H1 (cell line): ENCODE measurements at regions not wholly inside any gene's neighbourhood (a gene's known extent, or its start where the extent isn't known, plus 50 kb on each side); places are given as distances from the start of the nearest gene placed in this dataset.

Experiments used
- CTCF ChIA-PET: fragments of 300-600 bp; sonication (Branson Sonifier 250); formaldehyde crosslinking; loops from one replicate; lab custom pipeline; 2021; ENCODE audit not compliant: partially characterized antibody; lab: Charles Lee
- POLR2A ChIA-PET: fragments of 300-600 bp; sonication (Branson Sonifier 250); formaldehyde crosslinking; loops from one replicate; lab custom pipeline; 2021; ENCODE audit warnings: inconsistent platforms; ENCODE audit not compliant: partially characterized antibody; lab: Charles Lee
- DNase-seq, 2 experiments: peaks; one replicate each; pipeline versions ENCODE4 v3.0.0 to v3.0.0-alpha.2; 2010 to 2022; ENCODE audit warnings: low spot score in 2 of 2, low read depth in 1 of 2, mixed read lengths in 1 of 2
- FAIRE-seq: peaks from 2 replicates; lab custom pipeline; 2011; peaks lifted over from hg19 to GRCh38; lab: Jason Lieb, UNC
- H2AFZ ChIP-seq: 2 replicates; pipeline ENCODE4 v1.8.1; 2012; ENCODE audit warnings: low read length, inconsistent platforms
- H2AK5ac ChIP-seq: 2 replicates; pipeline ENCODE4 v1.6.1; 2013; ENCODE audit warnings: low read depth, low read length
- H2BK120ac ChIP-seq: replicated peaks from 2 replicates; pipeline ENCODE3; 2013; ENCODE audit warnings: low read depth, low read length, inconsistent platforms
- H2BK12ac ChIP-seq: 2 replicates; pipeline ENCODE4 v1.6.1; 2013; ENCODE audit warnings: low read depth, low read length
- H2BK15ac ChIP-seq: 2 replicates; pipeline ENCODE4 v1.6.1; 2013; ENCODE audit warnings: low read length
- H2BK20ac ChIP-seq: 2 replicates; pipeline ENCODE4 v1.6.1; 2013; ENCODE audit warnings: low read length
- H2BK5ac ChIP-seq: 2 replicates; pipeline ENCODE4 v1.6.1; 2013; ENCODE audit warnings: low read depth, low read length
- H3K14ac ChIP-seq: 2 replicates; pipeline ENCODE4 v1.6.1; 2013; ENCODE audit warnings: inconsistent platforms; ENCODE audit not compliant: insufficient read length
- H3K18ac ChIP-seq: 2 replicates; pipeline ENCODE4 v1.6.1; 2013; ENCODE audit warnings: low read length; ENCODE audit errors: extremely low read depth
- H3K23ac ChIP-seq: 2 replicates; pipeline ENCODE4 v1.6.1; 2013; ENCODE audit warnings: inconsistent platforms; ENCODE audit not compliant: insufficient read length
- H3K23me2 ChIP-seq: 2 replicates; pipeline ENCODE4 v1.6.1; 2013; ENCODE audit warnings: low read depth, low read length
- H3K27ac ChIP-seq: 2 replicates; pipeline ENCODE4 v1.6.1; 2011; ENCODE audit warnings: low read depth, low read length, inconsistent platforms
- H3K27me3 ChIP-seq, 4 experiments: replicated peaks in 1 of 4; 1 replicate in 1 of 4; 2 replicates in 3 of 4; pipeline versions ENCODE4 v1.6.1 to v1.8.1; 2011 to 2013; ENCODE audit warnings: low read length in 3 of 4, mild to moderate bottlenecking in 3 of 4, inconsistent platforms in 2 of 4, mixed read lengths in 2 of 4, moderate library complexity in 1 of 4; ENCODE audit not compliant: control insufficient read depth in 3 of 4, insufficient read depth in 3 of 4; ENCODE audit errors: extremely low read depth in 1 of 4
- H3K36me3 ChIP-seq, 4 experiments: 2 replicates each; pipeline versions ENCODE4 v1.6.1 to v1.8.1; 2011 to 2013; ENCODE audit warnings: mild to moderate bottlenecking in 4 of 4, low read length in 3 of 4, moderate library complexity in 2 of 4, control low read depth in 1 of 4, inconsistent platforms in 1 of 4; ENCODE audit not compliant: insufficient read depth in 4 of 4, control insufficient read depth in 2 of 4
- H3K4ac ChIP-seq: replicated peaks from 2 replicates; pipeline ENCODE3; 2013; ENCODE audit warnings: low read length, low read depth, mixed read lengths, inconsistent platforms; ENCODE audit not compliant: insufficient read length
- H3K4me1 ChIP-seq, 4 experiments: replicated peaks in 1 of 4; 1 replicate in 1 of 4; 2 replicates in 3 of 4; pipeline versions ENCODE4 v1.6.1 to v1.8.1; 2011 to 2013; ENCODE audit warnings: low read length in 3 of 4, inconsistent platforms in 2 of 4, mixed read lengths in 1 of 4; ENCODE audit not compliant: insufficient read depth in 4 of 4, control insufficient read depth in 3 of 4
- H3K4me2 ChIP-seq, 2 experiments: 2 replicates each; pipeline versions ENCODE4 v1.6.1 to v1.8.1; 2011 to 2013; ENCODE audit warnings: low read depth in 2 of 2, low read length in 2 of 2, control low read depth in 1 of 2, inconsistent platforms in 1 of 2, mild to moderate bottlenecking in 1 of 2; ENCODE audit not compliant: insufficient read depth in 1 of 2
- H3K4me3 ChIP-seq, 4 experiments: fragments of 200-600, 300-600 bp in 1 of 4; sonication (generic), shearing (Covaris generic), sonication (Bioruptor Twin) in 1 of 4; 2 replicates each; pipeline versions ENCODE4 v1.5.1 to v1.8.1; 2011 to 2016; ENCODE audit warnings: low read length in 4 of 4, low read depth in 3 of 4, control low read depth in 2 of 4, inconsistent platforms in 2 of 4, mild to moderate bottlenecking in 2 of 4, mixed read lengths in 1 of 4, moderate library complexity in 1 of 4; ENCODE audit not compliant: insufficient read depth in 2 of 4; ENCODE audit errors: extremely low read depth in 1 of 4
- H3K56ac ChIP-seq: replicated peaks from 2 replicates; pipeline ENCODE3; 2013; ENCODE audit warnings: low read depth, mild to moderate bottlenecking, mixed read lengths, low read length, inconsistent platforms; ENCODE audit not compliant: insufficient read length
- H3K79me1 ChIP-seq: 2 replicates; pipeline ENCODE4 v1.6.1; 2013; ENCODE audit warnings: low read depth, low read length, control low read depth
- H3K79me2 ChIP-seq, 2 experiments: 2 replicates each; pipeline versions ENCODE4 v1.6.1 to v1.8.1; 2012 to 2013; ENCODE audit warnings: low read length in 2 of 2, mild to moderate bottlenecking in 2 of 2, inconsistent platforms in 1 of 2; ENCODE audit not compliant: insufficient read depth in 2 of 2, control insufficient read depth in 1 of 2
- H3K9ac ChIP-seq, 4 experiments: replicated peaks in 1 of 4; 1 replicate in 1 of 4; 2 replicates in 3 of 4; pipeline versions ENCODE4 v1.6.1 to v1.8.1; 2011 to 2013; ENCODE audit warnings: low read depth in 3 of 4, low read length in 3 of 4, control low read depth in 2 of 4, mild to moderate bottlenecking in 2 of 4, moderate library complexity in 2 of 4, inconsistent platforms in 1 of 4; ENCODE audit errors: extremely low read depth in 1 of 4
- H3K9me3 ChIP-seq, 2 experiments: 2 replicates each; pipeline versions ENCODE4 v1.6.1 to v1.8.1; 2012 to 2013; ENCODE audit warnings: mild to moderate bottlenecking in 2 of 2, moderate library complexity in 2 of 2, control low read depth in 1 of 2, inconsistent platforms in 1 of 2, low read depth in 1 of 2, low read length in 1 of 2, mixed read lengths in 1 of 2; ENCODE audit not compliant: insufficient read depth in 2 of 2
- H4K20me1 ChIP-seq, 2 experiments: replicated peaks in 1 of 2; 2 replicates each; pipeline versions ENCODE3 to v1.8.1; 2011 to 2013; ENCODE audit warnings: inconsistent platforms in 2 of 2, low read length in 2 of 2, mild to moderate bottlenecking in 1 of 2; ENCODE audit not compliant: insufficient read depth in 2 of 2, control insufficient read depth in 1 of 2
- H4K5ac ChIP-seq: 2 replicates; pipeline ENCODE4 v1.6.1; 2013; ENCODE audit warnings: low read length, low read depth, mixed read lengths, inconsistent platforms; ENCODE audit not compliant: insufficient read length
- H4K8ac ChIP-seq: 2 replicates; pipeline ENCODE4 v1.8.0; 2013; ENCODE audit warnings: mild to moderate bottlenecking, moderate library complexity, low read length, inconsistent platforms; ENCODE audit not compliant: insufficient read depth; ENCODE audit errors: extremely low read depth
- H4K91ac ChIP-seq: replicated peaks from 2 replicates; pipeline ENCODE3; 2013; ENCODE audit warnings: low read length, mixed read lengths, inconsistent platforms; ENCODE audit not compliant: insufficient read length
- CBX8 ChIP-seq: fragments of 300-800, 300-1000 bp; sonication (generic); IDR thresholded peaks from 2 replicates; pipeline ENCODE4 v1.7.1; 2016; ENCODE audit warnings: low read depth, low read length, borderline replicate concordance
- TAF7 ChIP-seq: optimal IDR thresholded peaks from 2 replicates; pipeline ENCODE3; 2011; ENCODE audit warnings: low read depth, mild to moderate bottlenecking, inconsistent platforms, low read length, moderate library complexity, borderline replicate concordance
- WGBS, 2 experiments: shearing (Covaris generic) in 1 of 2; methylation state at CpG; one replicate each; pipeline versions ENCODE4 v1.1.6 to v1.1.7; 2013 to 2015; ENCODE audit warnings: low lambda C conversion rate in 2 of 2, mixed read lengths in 2 of 2, inconsistent platforms in 1 of 2, low coverage in 1 of 2, missing lambda C conversion rate in 1 of 2; ENCODE audit not compliant: insufficient replicate concordance in 2 of 2, insufficient coverage in 1 of 2, insufficient read length in 1 of 2; ENCODE audit errors: extremely low coverage in 1 of 2, missing lambda C conversion rate in 1 of 2; 5-methylcytosine and 5-hydroxymethylcytosine counted together

GRCh38 chr16:54341892-54342776 lies 55.5 kb upstream of the IRX3 start:
- H2BK12ac ChIP-seq = peak overlapping the region; percentile 77
- H2AK5ac ChIP-seq = no peak overlapping the region
- no peak overlapping the region for H3K23ac ChIP-seq
- DNase-seq = no peak
- H3K4me2 ChIP-seq = no peak overlapping the region
- no peaks in the 10 kb centered on the region for H3K23me2 ChIP-seq
- peaks cover 0 to 3% (median 0%) of the 10 kb centered on the region in 4 experiments; a peak in 3 of 7 replicates for H3K27me3 ChIP-seq
- 91% methylated on average over 14 of the region's 16 CpGs; no CpG with 5 or more reads in 1 of the 2 experiments for WGBS, 2 experiments
- H2BK20ac ChIP-seq = 0 out of 2 replicates have a peak overlapping the region, but pooled peaks have one; percentile 18
- no peaks in the 10 kb centered on the region for H3K9me3 ChIP-seq
- H3K14ac ChIP-seq = no peak overlapping the region
- no peak overlapping the region for H4K5ac ChIP-seq
- no peak for FAIRE-seq
- no peak overlapping the region; the same call in 1 of the 2 replicates for H3K18ac ChIP-seq
- H3K36me3 ChIP-seq = no peaks in the 10 kb centered on the region
- H3K79me1 ChIP-seq = no peaks in the 10 kb centered on the region
- no peak overlapping the region for H3K9ac ChIP-seq
- no peak overlapping the region for H3K27ac ChIP-seq
- no peaks in the 10 kb centered on the region for H3K79me2 ChIP-seq
- H4K91ac ChIP-seq = no peak overlapping the region
- ChIA-PET CTCF (no interaction called here), POLR2A (interaction anchor here (2.5 kb wide), 1 partner anchor 11 kb away, joined by 7 read pairs; no protein-coding TSS in a partner anchor)
- H3K56ac ChIP-seq = no peak overlapping the region
- no peak for TF ChIP-seq TAF7
- no peak for TF ChIP-seq CBX8
- H2AFZ ChIP-seq = no peak overlapping the region
- no peaks in the 10 kb centered on the region for H4K20me1 ChIP-seq
- peak overlapping the region; percentile 44; the same call in 1 of the 2 replicates for H2BK5ac ChIP-seq
- H2BK120ac ChIP-seq = no peak overlapping the region
- no peak overlapping the region for H4K8ac ChIP-seq
- peaks cover 0 to 20% (median 5%) of the 10 kb centered on the region in 4 experiments; a peak in 4 of 7 replicates for H3K4me1 ChIP-seq
- no peak overlapping the region for H3K4me3 ChIP-seq
- H2BK15ac ChIP-seq = no peak overlapping the region
- no peak overlapping the region for H3K4ac ChIP-seq
